ENCODE measurements at regions not wholly inside any gene's neighbourhood (a gene's known extent, or its start where the extent isn't known, plus 50 kb on each side); places are given as distances from the start of the nearest gene placed in this dataset.

GRCh38 chr4:17152941-17153540 is 254.6 kb upstream of the LDB2 start:
- DNase-seq (ENCODE audit: extremely low read depth, low read depth): no peak
- no peak for TF ChIP-seq CTCF (IDR thresholded peaks at IDR 0.05; ENCODE audit: low read depth, low read length, missing control alignments)
- no peak overlapping the region for H3K4me3 ChIP-seq (replicated peaks; ENCODE audit: low read depth, low read length)

- no peak overlapping the region for H3K4me3 ChIP-seq (replicated peaks; ENCODE audit: low read depth, low read length)
- DNase-seq (ENCODE audit: extremely low read depth, low read depth): peak; percentile 93
- TF ChIP-seq CTCF (IDR thresholded peaks at IDR 0.05; ENCODE audit: low read depth, low read length, missing control alignments): no peak
These were observed 243.8 kb upstream of the LDB2 start for GRCh38 chr4:17142232-17142711.

- DNase-seq (ENCODE audit: extremely low read depth, low read depth): no peak
- H3K4me3 ChIP-seq (replicated peaks; ENCODE audit: low read depth, low read length): no peak overlapping the region
These were observed 240.4 kb upstream of the LDB2 start for GRCh38 chr4:17138847-17139246.

GRCh38 chr4:17134565-17134964 is 236.1 kb upstream of the LDB2 start:
- no peak overlapping the region for H3K4me3 ChIP-seq (replicated peaks; ENCODE audit: low read depth, low read length)
- no peak for DNase-seq (ENCODE audit: extremely low read depth, low read depth)
- no peak for TF ChIP-seq CTCF (IDR thresholded peaks at IDR 0.05; ENCODE audit: low read depth, low read length, missing control alignments)

More at GRCh38 chr4:17138847-17139246, 240.4 kb upstream of the LDB2 start:
- TF ChIP-seq CTCF (IDR thresholded peaks at IDR 0.05; ENCODE audit: low read depth, low read length, missing control alignments): no peak

GRCh38 chr4:17134100-17134499 is 235.7 kb upstream of the LDB2 start:
- no peak for TF ChIP-seq CTCF (IDR thresholded peaks at IDR 0.05; ENCODE audit: low read depth, low read length, missing control alignments)
- H3K4me3 ChIP-seq (replicated peaks; ENCODE audit: low read depth, low read length): no peak overlapping the region
- no peak for DNase-seq (ENCODE audit: extremely low read depth, low read depth)

GRCh38 chr4:17132226-17132625 is 233.8 kb upstream of the LDB2 start:
- no peak for DNase-seq (ENCODE audit: extremely low read depth, low read depth)
- no peak for TF ChIP-seq CTCF (IDR thresholded peaks at IDR 0.05; ENCODE audit: low read depth, low read length, missing control alignments)
- no peak overlapping the region for H3K4me3 ChIP-seq (replicated peaks; ENCODE audit: low read depth, low read length)

- H3K4me3 ChIP-seq (replicated peaks; ENCODE audit: low read depth, low read length): no peak overlapping the region
- no peak for DNase-seq (ENCODE audit: extremely low read depth, low read depth)
- no peak for TF ChIP-seq CTCF (IDR thresholded peaks at IDR 0.05; ENCODE audit: low read depth, low read length, missing control alignments)
These were observed 229.8 kb upstream of the LDB2 start for GRCh38 chr4:17128268-17128667.

All from HFF-Myc (cell line).